Kidney (tissue), 13 donors: ENCODE measurements at regions not wholly inside any gene's neighbourhood (a gene's known extent, or its start where the extent isn't known, plus 50 kb on each side); places are given as distances from the start of the nearest gene placed in this dataset.
"Not testable (repeated sequence)": the region's sequence is repeated elsewhere in the genome, so short reads cannot be mapped to it uniquely, and the experiment has no call there.

Experiments
- DNase-seq, 5 donors: peaks; one replicate each; pipeline ENCODE4 v3.0.0-alpha.2; 2013 to 2020
- FAIRE-seq: peaks from 2 replicates; lab custom pipeline; 2012; peaks lifted over from hg19 to GRCh38; lab: Jason Lieb, UNC
- H3K27ac ChIP-seq, 2 donors: one replicate each; pipeline ENCODE4 v1.7.0; 2013; ENCODE audit warnings: low read depth in 2 of 2, low read length in 2 of 2, inconsistent platforms in 1 of 2
- H3K27me3 ChIP-seq: one replicate; pipeline ENCODE4 v1.7.1; 2013; ENCODE audit warnings: low read length, inconsistent platforms; ENCODE audit not compliant: control insufficient read depth, insufficient read depth
- H3K36me3 ChIP-seq, 3 donors: one replicate each; pipeline versions ENCODE4 v1.7.0 to v1.7.1; 2013; ENCODE audit warnings: low read length in 3 of 3, control low read depth in 1 of 3, inconsistent platforms in 1 of 3; ENCODE audit not compliant: insufficient read depth in 3 of 3, control insufficient read depth in 2 of 3
- H3K4me1 ChIP-seq, 3 donors: one replicate each; pipeline versions ENCODE4 v1.7.0 to v1.7.1; 2013; ENCODE audit warnings: low read length in 3 of 3, inconsistent platforms in 1 of 3, low read depth in 1 of 3; ENCODE audit not compliant: control insufficient read depth in 2 of 3, insufficient read depth in 2 of 3
- H3K4me3 ChIP-seq, 3 donors: one replicate each; pipeline versions ENCODE4 v1.7.0 to v1.8.1; 2013; ENCODE audit warnings: low read length in 3 of 3, control low read depth in 1 of 3, inconsistent platforms in 1 of 3
- H3K9ac ChIP-seq, 3 donors: one replicate each; pipeline versions ENCODE4 v1.7.0 to v1.7.1; 2013; ENCODE audit warnings: low read length in 3 of 3, control low read depth in 1 of 3, inconsistent platforms in 1 of 3
- H3K9me3 ChIP-seq, 3 donors: one replicate each; pipeline versions ENCODE4 v1.7.0 to v1.7.1; 2013; ENCODE audit warnings: low read length in 3 of 3, control low read depth in 1 of 3, inconsistent platforms in 1 of 3; ENCODE audit not compliant: control insufficient read depth in 2 of 3, insufficient read depth in 1 of 3
- CTCF ChIP-seq: IDR thresholded peaks from 3 replicates; pipeline ENCODE4 v1.5.1; 2012; ENCODE audit warnings: mild to moderate bottlenecking, moderate library complexity, borderline replicate concordance; ENCODE audit not compliant: insufficient read depth; ENCODE audit errors: extremely low read depth
- intact Hi-C: fragments of 100-400 bp; cut with DNase I; formaldehyde crosslinking; loops from one replicate; pipeline ENCODE4 v1.11.1; 2022
- donor health status: control.
- donor health status: control.
- donor health status: control.
- donor health status: control.
- donor health status: control.
- donor health status: DM: yes; HTN: yes; CAD: no.
- donor health status: Normal renal cell carcinoma (clear cell type).

DNA sequence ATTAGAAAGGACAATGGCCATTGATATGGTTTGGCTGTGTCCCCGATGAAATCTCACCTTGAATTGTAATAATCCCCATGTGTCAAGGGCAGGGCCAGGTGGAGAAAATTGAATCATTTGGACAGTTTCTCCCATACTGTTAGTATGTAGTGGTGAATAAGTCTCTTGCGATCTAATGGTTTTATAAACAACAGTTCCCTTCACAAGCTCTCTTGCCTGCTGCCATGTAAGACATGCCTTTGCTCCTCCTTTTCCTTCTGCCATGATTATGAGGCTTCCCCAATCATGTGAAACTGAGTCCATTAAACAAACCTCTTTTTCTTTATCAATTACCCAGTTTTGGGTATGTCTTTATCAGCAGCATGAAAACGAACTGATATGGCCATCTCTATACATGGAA is 302.7 kb downstream of the SFMBT2 start:
- FAIRE-seq (no peak), DNase-seq (no peak)
- Histone ChIP-seq H3K9ac (no peak overlapping the region), H3K27ac (no peak overlapping the region), H3K9me3 (no peaks in the 10 kb centered on the region), H3K27me3 (no peaks in the 10 kb centered on the region), H3K4me1 (no peaks in the 10 kb centered on the region), H3K4me3 (no peak overlapping the region), H3K36me3 (no peaks in the 10 kb centered on the region)
- intact Hi-C loops: no loop called here
- TF ChIP-seq CTCF: no peak

- no peaks in the 10 kb centered on the region for H3K4me1 ChIP-seq
- TF ChIP-seq CTCF: no peak
- H3K4me3 ChIP-seq: no peak overlapping the region
- FAIRE-seq (no peak), DNase-seq (peak in 1 of 5 donors; percentile 21)
- intact Hi-C loops: no loop called here
- no peaks in the 10 kb centered on the region for H3K9me3 ChIP-seq
- H3K27me3 ChIP-seq: no peaks in the 10 kb centered on the region
- no peak overlapping the region for H3K9ac ChIP-seq
- peak overlapping the region in 1 of 2 donors; percentile 2 for H3K27ac ChIP-seq
- H3K36me3 ChIP-seq: no peaks in the 10 kb centered on the region
These were observed 303.5 kb downstream of the SFMBT2 start for GRCh38 chr10:7107285-7107684.

- intact Hi-C loops, H3K27ac ChIP-seq, H3K9me3 ChIP-seq, FAIRE-seq, DNase-seq, H3K36me3 ChIP-seq, H3K4me1 ChIP-seq, H3K27me3 ChIP-seq, H3K9ac ChIP-seq, H3K4me3 ChIP-seq: not testable (repeated sequence)
These were observed 306.5 kb downstream of the SFMBT2 start for GRCh38 chr10:7104379-7104778.

GRCh38 chr10:7102557-7103349 is 308.1 kb downstream of the SFMBT2 start:
- no peak overlapping the region for H3K27ac ChIP-seq
- FAIRE-seq: no peak

More at GRCh38 chr10:7102557-7103349, 308.1 kb downstream of the SFMBT2 start:
- no peak for TF ChIP-seq CTCF
- Histone ChIP-seq H3K36me3 (no peaks in the 10 kb centered on the region), H3K4me1 (no peaks in the 10 kb centered on the region), H3K9me3 (no peaks in the 10 kb centered on the region), H3K9ac (no peak overlapping the region), H3K4me3 (no peak overlapping the region), H3K27me3 (no peaks in the 10 kb centered on the region)
- no peak for DNase-seq
- intact Hi-C loops: no loop called here
